Esophagus muscularis mucosa (tissue), 3 donors: ENCODE measurements at regions not wholly inside any gene's neighbourhood (a gene's known extent, or its start where the extent isn't known, plus 50 kb on each side); places are given as distances from the start of the nearest gene placed in this dataset.

Source experiments
- CTCF ChIP-seq, 3 experiments: fragments of 200-600 bp in 2 of 3; fragments of 450-650 bp in 1 of 3; sonication (generic) in 2 of 3; IDR thresholded peaks; one replicate each; pipeline ENCODE4 v1.5.1; 2017 to 2019; ENCODE audit warnings: antibody characterized with exemption in 3 of 3, mild to moderate bottlenecking in 2 of 3, moderate library complexity in 1 of 3
- POLR2A ChIP-seq: fragments of 450-650 bp; IDR thresholded peaks from one replicate; pipeline ENCODE4 v1.6.1; 2017; ENCODE audit warnings: antibody characterized with exemption, moderate library complexity, mild to moderate bottlenecking, low read depth
- POLR2AphosphoS5 ChIP-seq, 2 donors: sonication (generic); formaldehyde crosslinking; IDR thresholded peaks; one replicate each; pipeline ENCODE4 v1.6.1; 2017; ENCODE audit warnings: antibody characterized with exemption in 2 of 2

GRCh38 chr9:78393340-78393739 lies 96.4 kb downstream of the PSAT1 start:
- no peak for TF ChIP-seq CTCF (IDR thresholded peaks at IDR 0.05)
- TF ChIP-seq POLR2A: no peak
- TF ChIP-seq POLR2AphosphoS5 (IDR thresholded peaks at IDR 0.05): no peak
